Endothelial cell of umbilical vein (primary cell): ENCODE measurements at regions not wholly inside any gene's neighbourhood (a gene's known extent, or its start where the extent isn't known, plus 50 kb on each side); places are given as distances from the start of the nearest gene placed in this dataset.

Source experiments
- BruUV-seq: library from RNA; stranded (reverse); fragments of 400-500 nt; replicated peaks from 2 replicates; lab custom pipeline; 2021; lab: Mats Ljungman, UMichigan
- CTCF ChIA-PET: fragments of 300-600, 350-600 bp; sonication (Branson Sonifier 250); formaldehyde crosslinking; loops from one replicate; lab custom pipeline; 2021; ENCODE audit warnings: antibody characterized with exemption, inconsistent platforms; lab: Charles Lee
- POLR2A ChIA-PET: fragments of 300-600, 350-600 bp; sonication (Branson Sonifier 250); formaldehyde crosslinking; loops from one replicate; lab custom pipeline; 2021; ENCODE audit warnings: antibody characterized with exemption, inconsistent platforms; lab: Charles Lee
- DNase-seq: peaks from one replicate; pipeline ENCODE4 v3.0.0-alpha.2; 2011; ENCODE audit warnings: low read depth, low spot score
- FAIRE-seq: peaks from 2 replicates; lab custom pipeline; 2011; peaks lifted over from hg19 to GRCh38; lab: Jason Lieb, UNC
- H2AFZ ChIP-seq: 2 replicates; pipeline ENCODE4 v1.6.0; 2012; ENCODE audit warnings: low read depth, low read length, control low read depth, inconsistent platforms
- H3K27ac ChIP-seq: 2 replicates; pipeline ENCODE4 v1.5.1; 2011; ENCODE audit warnings: low read depth, mild to moderate bottlenecking, control low read depth, low read length, moderate library complexity; ENCODE audit not compliant: insufficient read depth
- H3K27me3 ChIP-seq, 2 experiments: 2 replicates each; pipeline versions ENCODE4 v1.6.0 to v1.6.1; 2011; ENCODE audit warnings: low read length in 2 of 2, mixed read lengths in 1 of 2; ENCODE audit not compliant: control insufficient read depth in 2 of 2, insufficient read depth in 2 of 2
- H3K36me3 ChIP-seq, 2 experiments: 2 replicates in 1 of 2; 3 replicates in 1 of 2; pipeline ENCODE4 v1.5.1; 2011; ENCODE audit warnings: low read length in 2 of 2, mild to moderate bottlenecking in 1 of 2, moderate library complexity in 1 of 2; ENCODE audit not compliant: control insufficient read depth in 2 of 2, insufficient read depth in 2 of 2; ENCODE audit errors: extremely low read depth in 1 of 2
- H3K4me1 ChIP-seq: 3 replicates; pipeline ENCODE4 v1.5.1; 2011; ENCODE audit warnings: mild to moderate bottlenecking, low read length; ENCODE audit not compliant: control insufficient read depth, insufficient read depth; ENCODE audit errors: extremely low read depth
- H3K4me2 ChIP-seq: 2 replicates; pipeline ENCODE4 v1.6.1; 2011; ENCODE audit warnings: low read length, control low read depth, mixed read lengths; ENCODE audit not compliant: insufficient read depth
- H3K4me3 ChIP-seq, 3 experiments: fragments of 200-600 bp in 1 of 3; sonication (generic), shearing (Covaris generic) in 1 of 3; replicated peaks in 1 of 3; 2 replicates each; pipeline ENCODE4 v1.5.1; 2011 to 2016; ENCODE audit warnings: control low read depth in 3 of 3, low read length in 3 of 3, mild to moderate bottlenecking in 2 of 3, inconsistent platforms in 1 of 3, low read depth in 1 of 3, moderate library complexity in 1 of 3; ENCODE audit not compliant: insufficient read depth in 1 of 3
- H3K79me2 ChIP-seq: 2 replicates; pipeline ENCODE4 v1.6.0; 2012; ENCODE audit warnings: low read length, inconsistent platforms; ENCODE audit not compliant: control insufficient read depth, insufficient read depth
- H3K9ac ChIP-seq: replicated peaks from 2 replicates; pipeline ENCODE3; 2011; ENCODE audit warnings: low read length, control low read depth; ENCODE audit not compliant: insufficient read depth; ENCODE audit errors: extremely low read depth
- H3K9me1 ChIP-seq: replicated peaks from 3 replicates; pipeline ENCODE4 v1.6.0; 2011; ENCODE audit warnings: mild to moderate bottlenecking, low read length; ENCODE audit not compliant: control insufficient read depth, insufficient read depth; ENCODE audit errors: extremely low read depth
- H3K9me3 ChIP-seq: replicated peaks from 2 replicates; pipeline ENCODE4 v1.5.1; 2012; ENCODE audit warnings: low read length, inconsistent platforms; ENCODE audit not compliant: control insufficient read depth, insufficient read depth
- H4K20me1 ChIP-seq: replicated peaks from 2 replicates; pipeline ENCODE3; 2011; ENCODE audit warnings: mild to moderate bottlenecking, low read length; ENCODE audit not compliant: control insufficient read depth, insufficient read depth; ENCODE audit errors: extremely low read depth
- CTCF ChIP-seq, 2 donors: IDR thresholded peaks; 1 replicate in 1 of 2; 2 replicates in 1 of 2; pipeline ENCODE4 v1.5.1; 2011; ENCODE audit warnings: low read length in 2 of 2, mild to moderate bottlenecking in 2 of 2, moderate library complexity in 2 of 2, control low read depth in 1 of 2, inconsistent platforms in 1 of 2, low read depth in 1 of 2; ENCODE audit not compliant: insufficient read depth in 1 of 2; ENCODE audit errors: extremely low read depth in 1 of 2
- EZH2 ChIP-seq: IDR thresholded peaks from 2 replicates; pipeline ENCODE4 v1.6.1; 2012; ENCODE audit warnings: borderline replicate concordance, low read depth, mild to moderate bottlenecking, moderate library complexity, low read length, inconsistent platforms; ENCODE audit not compliant: severe bottlenecking
- FOS ChIP-seq: IDR thresholded peaks from 2 replicates; pipeline ENCODE4 v1.6.1; 2011; ENCODE audit warnings: mild to moderate bottlenecking, low read length, moderate library complexity, borderline replicate concordance; ENCODE audit not compliant: insufficient read depth
- GATA2 ChIP-seq: IDR thresholded peaks from 2 replicates; pipeline ENCODE4 v1.7.0; 2011; ENCODE audit warnings: low read depth, mild to moderate bottlenecking, moderate library complexity, mixed read lengths, low read length; ENCODE audit not compliant: insufficient read length, insufficient read depth
- JUN ChIP-seq: IDR thresholded peaks from 2 replicates; pipeline ENCODE4 v1.6.1; 2011; ENCODE audit warnings: borderline replicate concordance, low read depth; ENCODE audit not compliant: insufficient read length, insufficient read depth
- MAX ChIP-seq: IDR thresholded peaks from 2 replicates; pipeline ENCODE4 v1.6.1; 2011; ENCODE audit not compliant: insufficient read depth, insufficient read length
- MYC ChIP-seq: IDR thresholded peaks from one replicate; pipeline ENCODE4 v1.6.1; 2011; ENCODE audit warnings: mild to moderate bottlenecking, low read depth, low read length
- POLR2A ChIP-seq: IDR thresholded peaks from 2 replicates; pipeline ENCODE4 v1.6.1; 2012; ENCODE audit warnings: low read depth, mild to moderate bottlenecking, control low read depth, low read length
- POLR2AphosphoS5 ChIP-seq: IDR thresholded peaks from 2 replicates; pipeline ENCODE4 v1.6.1; 2012; ENCODE audit warnings: low read depth, mild to moderate bottlenecking, control low read depth, low read length, moderate library complexity; ENCODE audit not compliant: insufficient read depth
- dilution Hi-C: fragments of 300-500 bp; cut with MboI; formaldehyde crosslinking; loops from one replicate; pipeline ENCODE4 v1.15.0; 2019; ENCODE audit warnings: low sequenced_read_pairs; ENCODE audit not compliant: extremely low pct_ligation_motif_present
- intact Hi-C: fragments of 100-400 bp; cut with micrococcal nuclease; formaldehyde crosslinking; loops from one replicate; pipeline ENCODE4 v1.10.0; 2022

DNA sequence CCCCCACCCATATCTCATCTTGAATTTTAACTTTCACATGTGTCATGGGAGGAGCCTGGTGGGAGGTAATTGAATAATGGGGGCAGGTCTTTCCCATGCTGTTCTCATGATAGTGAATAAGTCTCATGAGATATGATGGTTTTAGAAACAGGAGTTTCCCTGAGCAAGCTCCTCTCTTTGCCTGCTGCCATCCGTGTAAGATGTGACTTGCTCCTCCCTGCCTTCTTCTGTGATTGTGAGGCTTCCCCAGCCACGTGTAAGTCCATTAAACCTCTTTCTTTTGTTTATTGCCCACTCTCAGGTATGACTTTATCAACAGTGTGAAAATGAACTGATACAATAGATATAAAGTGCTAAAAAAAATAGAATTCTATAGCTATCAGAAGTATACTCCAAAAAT lies 168.8 kb downstream of the CXCL12 start:
- CTCF ChIA-PET: no interaction called here
- FAIRE-seq: no peak

More for the DNA sequence above, 168.8 kb downstream of the CXCL12 start:
- Histone ChIP-seq H3K9ac (no peak overlapping the region), H3K9me3 (no peaks in the 10 kb centered on the region), H3K4me3 (no peak overlapping the region), H3K27me3 (no peaks in the 10 kb centered on the region), H3K36me3 (no peaks in the 10 kb centered on the region), H3K27ac (no peak overlapping the region), H3K79me2 (no peaks in the 10 kb centered on the region), H3K4me1 (no peaks in the 10 kb centered on the region), H4K20me1 (no peaks in the 10 kb centered on the region), H3K4me2 (no peak overlapping the region), H2AFZ (no peak overlapping the region), H3K9me1 (no peaks in the 10 kb centered on the region)
- no peak for DNase-seq
- no peak for TF ChIP-seq POLR2AphosphoS5
- TF ChIP-seq FOS: no peak
- no peak for TF ChIP-seq MYC
- no peak for TF ChIP-seq POLR2A
- no peak for TF ChIP-seq MAX
- TF ChIP-seq CTCF (IDR thresholded peaks at IDR 0.05; ENCODE audit: extremely low read depth in 1 of 2, insufficient read depth in 1 of 2, low read depth in 1 of 2, low read length in 2 of 2): no peak
- no peak for TF ChIP-seq GATA2
- no peak for TF ChIP-seq JUN
- TF ChIP-seq EZH2: no peak
- intact Hi-C loops: no loop called here
- dilution Hi-C loops: no loop called here
- no TSS peak for BruUV-seq
- POLR2A ChIA-PET: no interaction called here
